GM12865 (cell line): ENCODE measurements at regions not wholly inside any gene's neighbourhood (a gene's known extent, or its start where the extent isn't known, plus 50 kb on each side); places are given as distances from the start of the nearest gene placed in this dataset.

Source experiments
- DNase-seq: peaks from one replicate; pipeline ENCODE4 v3.0.0; 2010; ENCODE audit warnings: low read depth
- H3K4me3 ChIP-seq: 2 replicates; pipeline ENCODE4 v1.5.1; 2011; ENCODE audit warnings: mild to moderate bottlenecking, low read depth, low read length, control low read depth
- CTCF ChIP-seq: IDR thresholded peaks from 2 replicates; pipeline ENCODE4 v1.5.1; 2011; ENCODE audit warnings: low read length, control low read depth, low read depth, inconsistent platforms; ENCODE audit not compliant: insufficient read depth; ENCODE audit errors: missing control alignments

DNA sequence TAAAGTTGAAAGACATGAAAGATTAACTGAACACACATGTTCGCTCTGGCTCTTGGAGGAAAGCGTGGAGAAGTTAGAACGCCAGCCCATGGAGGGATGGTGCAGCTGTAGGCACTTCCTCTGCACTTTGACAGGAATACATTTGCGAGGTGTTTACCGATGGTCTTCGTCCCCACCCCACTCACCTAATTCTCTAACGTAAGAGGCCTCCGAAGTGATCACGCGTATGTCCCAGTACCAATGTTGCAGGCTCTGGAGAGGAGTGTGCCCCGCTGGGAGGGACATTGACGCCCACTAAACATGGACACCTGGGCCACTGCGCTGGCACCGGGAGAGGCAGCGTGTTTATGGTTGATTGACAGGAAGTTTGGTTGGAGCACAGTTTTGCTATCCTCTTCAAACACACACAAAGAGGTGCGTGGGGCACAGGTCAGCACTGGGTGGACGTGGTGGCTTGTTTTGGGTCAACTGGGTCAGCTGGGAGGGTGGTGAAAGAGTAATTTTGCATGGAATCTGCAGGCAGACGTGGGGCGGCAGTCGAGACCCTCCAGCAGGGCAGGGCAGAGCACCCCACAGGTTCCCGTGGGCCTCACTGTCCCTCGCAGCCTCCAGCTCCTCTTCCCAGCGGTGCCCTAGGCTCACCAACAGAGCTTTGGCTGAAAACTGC is 110.1 kb downstream of the DLL1 start:
- TF ChIP-seq CTCF, result no peak
- no peak overlapping the region for H3K4me3 ChIP-seq
- no peak for DNase-seq

DNA sequence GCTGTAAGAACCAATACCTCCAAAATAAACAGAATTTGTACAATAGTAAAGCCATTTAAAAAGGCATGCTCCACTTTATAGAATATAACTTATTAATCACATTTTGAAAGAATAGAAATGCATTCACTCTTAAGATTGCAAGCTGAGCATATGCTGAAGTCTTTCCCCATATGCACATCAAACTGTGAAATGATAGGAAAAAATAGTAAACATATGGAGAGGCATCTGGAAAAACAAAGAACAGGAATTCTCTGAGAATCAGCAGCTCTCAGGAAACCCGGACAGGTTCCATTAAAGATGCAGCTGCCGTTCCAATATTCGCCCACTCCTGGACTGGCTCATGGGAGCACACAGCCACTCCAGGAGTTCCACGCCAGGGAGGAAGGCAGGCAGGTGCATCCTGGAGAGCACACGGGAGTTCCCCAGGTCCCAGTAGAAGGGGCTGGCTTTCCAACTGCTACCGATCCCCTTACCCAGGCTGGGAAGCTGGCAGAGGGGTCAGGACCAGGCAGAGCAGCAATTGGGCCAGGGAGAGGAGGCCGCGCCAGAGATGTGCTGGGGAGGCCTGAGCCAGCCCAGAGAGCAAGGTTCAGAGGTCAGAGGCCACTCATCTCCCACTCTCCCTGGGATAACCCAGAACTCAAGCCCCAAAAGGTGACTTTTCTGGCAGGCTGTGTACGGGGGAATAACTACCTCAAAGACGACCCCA is 111.1 kb downstream of the DLL1 start:
- H3K4me3 ChIP-seq, result no peak overlapping the region
- no peak for DNase-seq

DNA sequence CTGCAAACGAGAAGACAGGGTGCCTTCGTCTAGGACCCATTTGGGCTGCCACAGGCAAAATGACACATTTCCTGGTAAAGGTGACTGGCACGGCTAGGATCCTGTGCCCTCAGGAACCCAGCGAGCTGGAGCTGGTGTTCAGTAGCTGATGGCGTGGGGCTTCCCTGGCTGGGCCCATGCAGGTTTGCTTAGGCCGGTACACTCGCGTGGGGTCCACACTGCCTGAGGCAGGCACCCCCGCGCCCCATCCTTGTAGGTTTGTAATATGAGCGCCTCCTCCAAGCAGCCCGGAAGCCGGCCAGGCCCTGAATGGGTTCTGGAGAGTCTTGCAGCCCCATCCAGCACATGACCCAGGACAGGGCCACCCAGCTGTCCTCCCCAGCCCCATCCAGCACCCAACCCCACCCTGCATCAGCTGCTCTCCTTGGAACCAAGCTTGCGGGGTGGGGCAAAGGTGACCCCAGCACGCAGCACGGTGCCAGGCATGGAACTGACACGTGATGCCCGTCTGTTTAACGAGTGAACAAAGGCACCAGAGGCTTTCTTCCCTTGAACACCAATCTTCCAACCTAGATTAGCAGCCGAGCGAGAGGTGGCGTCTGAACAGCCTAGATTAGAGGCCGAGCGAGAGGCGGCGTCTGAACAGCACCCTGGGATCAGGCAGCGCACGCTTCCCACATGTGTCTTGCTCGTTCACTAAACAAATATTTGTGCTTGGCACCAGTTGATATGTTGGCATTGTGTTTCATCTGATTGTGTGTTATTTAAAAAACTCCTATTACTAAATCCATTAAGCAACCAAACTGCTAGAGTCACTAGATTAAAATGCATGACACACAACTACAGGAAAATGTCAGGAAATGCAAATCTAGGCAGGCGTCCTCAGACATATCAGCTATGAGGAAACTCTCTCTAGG is 112.1 kb downstream of the DLL1 start:
- no peak for TF ChIP-seq CTCF
- DNase-seq, result no peak
- H3K4me3 ChIP-seq, result no peak overlapping the region

More for the DNA sequence above, 111.1 kb downstream of the DLL1 start:
- no peak for TF ChIP-seq CTCF

DNA sequence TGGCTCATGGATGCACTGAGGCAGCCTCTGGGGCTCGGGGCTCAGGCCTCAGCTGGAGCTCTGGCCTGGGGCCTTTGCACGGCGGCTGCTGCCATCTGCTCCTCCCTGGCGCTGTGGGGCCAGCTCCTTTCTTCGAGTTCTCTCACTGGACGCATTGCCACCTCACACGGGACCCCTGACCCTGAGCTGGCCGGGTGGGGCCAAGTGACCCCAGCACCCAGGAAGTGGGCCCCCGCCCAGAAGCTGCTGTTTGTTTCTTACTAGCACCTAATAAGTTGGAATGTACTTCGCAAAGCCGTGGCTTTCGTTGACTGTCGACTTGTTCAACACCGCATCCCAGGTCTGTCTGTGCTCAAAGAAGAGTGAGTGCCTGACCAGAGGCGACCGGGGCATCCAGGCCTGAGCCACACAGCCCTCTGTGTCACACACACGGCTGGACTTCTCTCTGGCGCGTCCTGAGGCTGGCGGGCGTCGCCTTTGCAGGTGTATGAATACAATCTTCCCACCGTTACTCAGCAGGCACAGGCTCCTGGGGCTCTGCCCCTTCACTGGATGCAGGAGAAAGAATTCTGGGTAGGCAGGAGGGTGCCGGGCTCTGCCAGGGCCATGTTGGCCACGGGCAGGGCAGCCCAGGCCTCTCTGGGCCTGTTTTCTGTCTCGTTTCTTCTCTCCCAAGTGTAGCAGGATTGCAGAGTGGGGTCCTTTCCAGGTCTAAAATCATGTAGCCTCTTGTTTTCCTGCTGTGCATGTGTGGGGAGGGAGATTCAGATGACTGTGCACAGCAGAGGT is 112.9 kb downstream of the DLL1 start:
- no peak for TF ChIP-seq CTCF
- no peak for DNase-seq
- H3K4me3 ChIP-seq, result no peak overlapping the region

DNA sequence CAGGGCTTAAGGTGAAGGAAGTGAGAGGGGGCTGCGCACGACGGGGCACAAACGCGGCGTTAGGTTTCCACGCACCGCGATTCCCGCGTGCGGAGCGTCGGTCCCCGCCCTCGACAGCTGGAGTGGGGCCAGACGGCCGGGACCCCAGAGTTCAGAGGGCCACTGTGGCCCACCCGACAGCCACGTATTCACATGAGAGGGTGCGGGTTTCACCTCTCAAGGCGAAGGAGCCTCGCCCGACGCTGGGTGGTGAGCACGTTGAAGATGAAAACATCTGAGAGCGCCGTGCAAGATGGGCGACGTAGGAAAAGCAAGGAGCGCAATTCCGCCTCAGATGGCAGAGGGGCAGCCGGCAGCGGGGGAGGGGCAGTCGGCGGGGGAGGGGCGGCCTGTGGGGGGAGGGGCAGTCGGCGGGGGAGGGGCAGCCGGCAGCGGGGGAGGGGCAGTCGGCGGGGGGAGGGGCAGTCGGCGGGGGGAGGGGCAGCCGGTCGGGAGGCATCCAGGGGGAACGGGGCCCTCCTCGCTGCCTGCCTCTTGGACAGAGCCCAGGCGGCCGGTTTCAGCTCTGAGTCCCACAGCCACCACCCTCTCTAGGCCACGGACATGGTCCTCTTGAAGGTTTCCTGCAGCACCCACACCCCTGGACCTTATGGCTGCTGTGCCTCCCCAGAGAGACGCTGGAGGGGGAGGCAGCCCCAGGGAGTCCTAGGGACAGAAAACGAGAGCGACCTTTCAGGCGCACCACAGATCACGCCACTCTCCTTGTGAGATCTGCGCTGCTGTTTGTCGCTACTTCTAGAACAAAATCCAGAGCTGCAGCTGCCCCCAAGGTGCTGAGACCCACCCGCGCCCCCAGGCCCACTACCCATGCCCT is 113.7 kb downstream of the DLL1 start:
- no peak for DNase-seq
- H3K4me3 ChIP-seq, result no peak overlapping the region

More for the DNA sequence above, 113.7 kb downstream of the DLL1 start:
- no peak for TF ChIP-seq CTCF
